ENCODE measurements at regions not wholly inside any gene's neighbourhood (a gene's known extent, or its start where the extent isn't known, plus 50 kb on each side); places are given as distances from the start of the nearest gene placed in this dataset.

DNA sequence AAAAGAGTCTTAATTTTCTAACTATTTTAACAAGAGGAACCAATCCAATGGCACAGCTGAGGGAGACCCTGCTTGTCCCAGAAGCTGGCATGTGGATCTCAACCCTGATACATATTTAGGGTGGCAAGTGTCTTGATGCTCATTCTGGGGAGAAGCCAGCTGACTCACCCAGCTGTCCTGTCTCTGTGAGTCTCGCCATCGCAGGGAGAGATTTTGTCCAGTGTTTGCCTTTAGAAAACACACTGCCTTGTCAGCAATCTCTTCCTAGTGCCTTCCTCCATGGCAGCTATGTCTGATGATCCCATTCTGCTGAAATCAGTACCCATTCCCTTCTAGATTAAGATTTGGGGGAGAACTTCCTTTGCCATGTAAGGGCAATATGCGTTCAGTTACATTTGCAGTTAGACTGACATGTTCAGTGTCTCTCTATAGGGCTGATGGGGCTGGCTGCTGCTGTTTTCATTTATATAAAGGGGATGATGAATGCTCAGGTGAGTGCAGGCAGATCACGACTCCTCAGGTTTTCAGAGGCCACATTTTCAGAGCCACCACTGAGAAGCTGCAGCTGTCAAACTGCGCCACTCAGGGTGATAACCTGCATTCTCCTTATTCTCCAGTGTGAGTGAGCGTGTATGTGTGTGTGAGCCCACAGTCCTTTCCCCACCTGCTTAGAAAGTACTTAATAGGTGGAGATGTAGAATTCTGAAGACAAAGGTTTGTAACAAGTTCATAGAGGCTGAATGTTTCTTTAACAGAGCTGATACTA, 217.0 kb downstream of the GAS1 start:
- no peak overlapping the region for H3K27ac ChIP-seq (ENCODE audit: poor library complexity, severe bottlenecking)
- TF ChIP-seq, protein P1, sequence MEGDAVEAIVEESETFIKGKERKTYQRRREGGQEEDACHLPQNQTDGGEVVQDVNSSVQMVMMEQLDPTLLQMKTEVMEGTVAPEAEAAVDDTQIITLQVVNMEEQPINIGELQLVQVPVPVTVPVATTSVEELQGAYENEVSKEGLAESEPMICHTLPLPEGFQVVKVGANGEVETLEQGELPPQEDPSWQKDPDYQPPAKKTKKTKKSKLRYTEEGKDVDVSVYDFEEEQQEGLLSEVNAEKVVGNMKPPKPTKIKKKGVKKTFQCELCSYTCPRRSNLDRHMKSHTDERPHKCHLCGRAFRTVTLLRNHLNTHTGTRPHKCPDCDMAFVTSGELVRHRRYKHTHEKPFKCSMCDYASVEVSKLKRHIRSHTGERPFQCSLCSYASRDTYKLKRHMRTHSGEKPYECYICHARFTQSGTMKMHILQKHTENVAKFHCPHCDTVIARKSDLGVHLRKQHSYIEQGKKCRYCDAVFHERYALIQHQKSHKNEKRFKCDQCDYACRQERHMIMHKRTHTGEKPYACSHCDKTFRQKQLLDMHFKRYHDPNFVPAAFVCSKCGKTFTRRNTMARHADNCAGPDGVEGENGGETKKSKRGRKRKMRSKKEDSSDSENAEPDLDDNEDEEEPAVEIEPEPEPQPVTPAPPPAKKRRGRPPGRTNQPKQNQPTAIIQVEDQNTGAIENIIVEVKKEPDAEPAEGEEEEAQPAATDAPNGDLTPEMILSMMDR (IDR thresholded peaks at IDR 0.05; ENCODE audit: poor library complexity, severe bottlenecking) = no peak
- no peaks in the 10 kb centered on the region for H3K9me3 ChIP-seq (ENCODE audit: severe bottlenecking)
- DNase-seq (ENCODE audit: low spot score) = no peak
- peaks cover 21% of the 10 kb centered on the region for H3K4me1 ChIP-seq (ENCODE audit: insufficient read depth, poor library complexity, severe bottlenecking)
- H3K4me3 ChIP-seq (ENCODE audit: severe bottlenecking) = no peak overlapping the region
- H3K36me3 ChIP-seq (ENCODE audit: low read depth) = no peaks in the 10 kb centered on the region
- no peak for ATAC-seq (ENCODE audit: low read depth)
- no peaks in the 10 kb centered on the region for H3K27me3 ChIP-seq (ENCODE audit: insufficient read depth, poor library complexity, severe bottlenecking)

DNA sequence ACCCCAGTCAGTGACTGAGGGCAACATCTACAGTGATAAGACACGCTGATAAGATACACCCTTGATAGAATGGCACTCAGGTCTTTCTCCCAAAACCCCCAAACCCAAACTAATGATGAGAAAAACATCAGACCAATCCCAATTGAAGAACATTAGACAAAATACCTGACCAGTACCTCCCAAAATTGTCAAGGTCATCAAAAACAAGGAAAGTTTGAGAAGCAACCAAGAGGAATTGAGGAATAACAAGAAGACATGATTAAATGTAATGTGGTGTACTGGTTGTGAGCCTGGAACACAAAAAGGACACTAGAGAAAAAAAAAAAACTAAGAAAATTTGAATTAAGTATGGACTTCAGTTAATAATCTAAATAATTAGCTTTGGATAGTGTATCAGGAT, 222.8 kb downstream of the GAS1 start:
- DNase-seq (ENCODE audit: low spot score) (no peak), ATAC-seq (ENCODE audit: low read depth) (no peak)
- TF ChIP-seq, protein P1 (IDR thresholded peaks at IDR 0.05; ENCODE audit: poor library complexity, severe bottlenecking) = no peak
- Histone ChIP-seq H3K9me3 (ENCODE audit: severe bottlenecking) (no peaks in the 10 kb centered on the region), H3K27ac (ENCODE audit: poor library complexity, severe bottlenecking) (no peak overlapping the region), H3K4me1 (ENCODE audit: insufficient read depth, poor library complexity, severe bottlenecking) (peaks cover 21% of the 10 kb centered on the region), H3K36me3 (ENCODE audit: low read depth) (no peaks in the 10 kb centered on the region), H3K27me3 (ENCODE audit: insufficient read depth, poor library complexity, severe bottlenecking) (no peaks in the 10 kb centered on the region), H3K4me3 (ENCODE audit: severe bottlenecking) (no peak overlapping the region)

DNA sequence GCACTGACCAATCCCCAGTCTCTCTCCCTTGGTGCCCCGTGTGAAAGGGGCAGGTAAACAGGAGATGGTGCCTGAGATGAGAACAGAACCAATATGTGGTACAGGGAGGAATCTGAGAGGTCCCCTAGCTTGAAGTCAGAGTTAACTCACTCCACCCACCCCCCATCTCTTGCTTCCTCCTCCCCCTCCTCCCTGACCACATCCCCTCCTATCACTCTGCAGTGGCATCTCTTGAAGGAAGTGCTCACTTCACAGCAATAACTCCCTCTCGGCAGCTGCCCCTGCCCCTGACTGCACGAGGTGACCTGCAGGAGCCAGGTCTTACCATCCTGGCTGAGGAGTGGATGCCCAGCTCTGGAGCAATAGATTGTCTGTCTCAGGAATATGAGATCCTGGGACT, 224.0 kb downstream of the GAS1 start:
- ATAC-seq (ENCODE audit: low read depth) = no peak
- no peak overlapping the region for H3K27ac ChIP-seq (ENCODE audit: poor library complexity, severe bottlenecking)
- H3K36me3 ChIP-seq (ENCODE audit: low read depth) = no peaks in the 10 kb centered on the region
- no peak overlapping the region for H3K4me3 ChIP-seq (ENCODE audit: severe bottlenecking)
- TF ChIP-seq, protein P1 (IDR thresholded peaks at IDR 0.05; ENCODE audit: poor library complexity, severe bottlenecking) = no peak
- DNase-seq (ENCODE audit: low spot score) = no peak
- H3K4me1 ChIP-seq (ENCODE audit: insufficient read depth, poor library complexity, severe bottlenecking) = peaks cover 21% of the 10 kb centered on the region
- no peaks in the 10 kb centered on the region for H3K27me3 ChIP-seq (ENCODE audit: insufficient read depth, poor library complexity, severe bottlenecking)
- H3K9me3 ChIP-seq (ENCODE audit: severe bottlenecking) = no peaks in the 10 kb centered on the region

DNA sequence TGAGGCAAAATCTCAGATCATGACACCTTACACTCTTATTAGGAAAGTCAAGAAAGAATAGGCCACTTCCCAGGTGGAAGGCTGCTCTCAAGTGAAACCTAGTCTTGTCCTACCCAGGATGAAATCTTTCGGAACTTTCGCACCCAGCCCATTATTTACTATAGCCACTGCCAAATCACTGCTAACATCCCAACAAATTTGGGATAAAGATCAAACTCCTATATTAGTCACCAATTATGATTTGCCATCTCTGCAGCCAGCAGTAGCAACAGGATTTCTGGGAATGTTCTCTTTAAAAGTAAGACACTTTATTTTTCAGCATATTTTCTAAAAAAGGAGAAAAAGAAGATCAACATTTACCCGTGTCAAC, 224.6 kb downstream of the GAS1 start:
- ATAC-seq (ENCODE audit: low read depth) (no peak), DNase-seq (ENCODE audit: low spot score) (no peak)
- peaks cover 21% of the 10 kb centered on the region for H3K4me1 ChIP-seq (ENCODE audit: insufficient read depth, poor library complexity, severe bottlenecking)
- no peaks in the 10 kb centered on the region for H3K27me3 ChIP-seq (ENCODE audit: insufficient read depth, poor library complexity, severe bottlenecking)
- TF ChIP-seq, protein P1 (IDR thresholded peaks at IDR 0.05; ENCODE audit: poor library complexity, severe bottlenecking) = no peak
- peak overlapping the region; percentile 97 for H3K27ac ChIP-seq (ENCODE audit: poor library complexity, severe bottlenecking)
- no peak overlapping the region for H3K4me3 ChIP-seq (ENCODE audit: severe bottlenecking)
- H3K36me3 ChIP-seq (ENCODE audit: low read depth) = no peaks in the 10 kb centered on the region
- no peaks in the 10 kb centered on the region for H3K9me3 ChIP-seq (ENCODE audit: severe bottlenecking)
